ENCODE measurements at regions not wholly inside any gene's neighbourhood (a gene's known extent, or its start where the extent isn't known, plus 50 kb on each side); places are given as distances from the start of the nearest gene placed in this dataset.

GRCh38 chr18:75928706-75929105 lies 501.2 kb upstream of the SMIM21 start:
- intact Hi-C loops (cut with DNase I), result loop anchor here (10.0 kb wide), 2 partner anchors 714 to 1206 kb away; partner anchors contain the start of genes MBP and TSHZ1
- no peaks in the 10 kb centered on the region for H3K36me3 ChIP-seq
- H3K4me1 ChIP-seq, result no peaks in the 10 kb centered on the region
- no peaks in the 10 kb centered on the region for H3K27me3 ChIP-seq
- no peaks in the 10 kb centered on the region for H3K9me3 ChIP-seq
- no peak overlapping the region for H3K27ac ChIP-seq
- DNase-seq (ENCODE audit: low spot score in 2 of 2), result no peak
- no peak overlapping the region for H3K4me3 ChIP-seq
- no peak for TF ChIP-seq CTCF (IDR thresholded peaks at IDR 0.05)

DNA sequence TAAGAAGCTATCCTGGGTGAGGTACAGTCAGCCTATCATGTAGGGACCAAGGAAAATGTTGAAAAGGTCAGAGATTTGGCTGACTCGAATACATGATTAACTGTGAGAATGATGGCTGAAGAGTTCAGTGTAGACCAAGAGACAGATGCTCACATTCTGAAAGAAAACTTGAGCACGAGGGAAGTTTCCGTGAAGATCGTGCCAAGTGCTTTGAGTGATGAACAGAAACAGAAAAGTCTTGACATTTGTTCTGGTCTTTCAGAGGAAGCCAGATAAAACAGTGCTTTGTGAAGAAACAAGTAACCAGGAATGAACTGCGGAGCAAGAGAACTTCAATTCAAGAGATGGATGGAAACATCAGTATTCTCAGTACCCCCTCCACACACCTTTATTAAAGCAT lies 500.3 kb upstream of the SMIM21 start:
- intact Hi-C loops (cut with DNase I), result loop anchor here (10.0 kb wide), 2 partner anchors 713 to 1207 kb away; partner anchors contain the start of genes MBP and TSHZ1
- no peak overlapping the region for H3K27ac ChIP-seq

DNA sequence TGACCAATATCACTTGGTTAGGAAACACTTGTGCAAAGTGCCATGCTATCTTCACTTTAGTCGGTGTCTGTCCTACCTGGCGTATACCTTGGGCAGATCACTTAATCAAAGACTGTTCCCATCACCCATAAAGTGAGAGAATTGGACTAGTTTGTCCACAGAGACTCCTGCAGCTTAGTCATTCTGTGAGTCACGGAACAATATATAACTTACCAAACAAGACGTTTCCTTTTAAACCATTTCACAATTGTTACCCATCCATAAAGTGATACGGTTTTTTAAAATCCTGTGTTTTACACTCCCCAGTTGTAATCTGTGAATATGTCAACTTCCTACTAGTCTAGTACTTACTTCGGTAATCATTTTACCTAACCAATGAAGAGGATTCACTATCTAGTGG lies 499.3 kb upstream of the SMIM21 start:
- intact Hi-C loops (cut with DNase I), result loop anchor here (10.0 kb wide), 2 partner anchors 712 to 1208 kb away; partner anchors contain the start of genes MBP and TSHZ1
- DNase-seq (ENCODE audit: low spot score in 2 of 2), result no peak
- Histone ChIP-seq H3K27me3 (no peaks in the 10 kb centered on the region), H3K9me3 (no peaks in the 10 kb centered on the region), H3K36me3 (no peaks in the 10 kb centered on the region), H3K27ac (no peak overlapping the region), H3K4me3 (no peak overlapping the region), H3K4me1 (peaks cover 0 to 6% of the 10 kb centered on the region in 2 donors)
- TF ChIP-seq CTCF (IDR thresholded peaks at IDR 0.05), result no peak

More for the DNA sequence above, 500.3 kb upstream of the SMIM21 start:
- DNase-seq (ENCODE audit: low spot score in 2 of 2), result no peak
- Histone ChIP-seq H3K4me1 (peaks cover 0 to 5% of the 10 kb centered on the region in 2 donors), H3K4me3 (no peak overlapping the region), H3K36me3 (no peaks in the 10 kb centered on the region), H3K27me3 (no peaks in the 10 kb centered on the region), H3K9me3 (no peaks in the 10 kb centered on the region)
- no peak for TF ChIP-seq CTCF (IDR thresholded peaks at IDR 0.05)

- Histone ChIP-seq H3K36me3 (no peaks in the 10 kb centered on the region), H3K27me3 (no peaks in the 10 kb centered on the region), H3K27ac (no peak overlapping the region), H3K4me3 (no peak overlapping the region), H3K4me1 (peaks cover 0 to 6% of the 10 kb centered on the region in 2 donors), H3K9me3 (no peaks in the 10 kb centered on the region)
- DNase-seq (ENCODE audit: low spot score in 2 of 2), result peak; percentile 12 to 91
- intact Hi-C loops (cut with DNase I), result loop anchor here (10.0 kb wide), 2 partner anchors 708 to 1212 kb away; partner anchors contain the start of genes MBP and TSHZ1
- TF ChIP-seq CTCF (IDR thresholded peaks at IDR 0.05), result no peak
Measured at GRCh38 chr18:75923169-75923568, 495.7 kb upstream of the SMIM21 start.

GRCh38 chr18:75916624-75916982 lies 489.1 kb upstream of the SMIM21 start:
- intact Hi-C loops (cut with DNase I), result no loop called here
- TF ChIP-seq CTCF (IDR thresholded peaks at IDR 0.05), result no peak
- Histone ChIP-seq H3K4me1 (no peaks in the 10 kb centered on the region), H3K27ac (no peak overlapping the region), H3K9me3 (no peaks in the 10 kb centered on the region), H3K27me3 (no peaks in the 10 kb centered on the region), H3K4me3 (peak overlapping the region; percentile 35 to 59), H3K36me3 (no peaks in the 10 kb centered on the region)
- DNase-seq (ENCODE audit: low spot score in 2 of 2), result no peak

All from ascending aorta (tissue), 2 donors.